AG04450 (cell line): ENCODE measurements at regions not wholly inside any gene's neighbourhood (a gene's known extent, or its start where the extent isn't known, plus 50 kb on each side); places are given as distances from the start of the nearest gene placed in this dataset.
"Not testable (repeated sequence)": the region's sequence is repeated elsewhere in the genome, so short reads cannot be mapped to it uniquely, and the experiment has no call there.

Experiments
- CTCF ChIA-PET: fragments of 300-600, 350-600 bp; formaldehyde crosslinking; extraction: SDS; loops from one replicate; lab custom pipeline; 2022; ENCODE audit warnings: antibody characterized with exemption, inconsistent platforms; lab: Charles Lee
- POLR2A ChIA-PET: fragments of 350-600 bp; formaldehyde crosslinking; extraction: SDS; loops from one replicate; lab custom pipeline; 2021; ENCODE audit warnings: antibody characterized with exemption, inconsistent platforms; lab: Yijun Ruan, JAX
- DNase-seq: peaks from one replicate; pipeline ENCODE4 v3.0.0-alpha.2; 2011; ENCODE audit warnings: low read depth, low spot score
- H3K27ac ChIP-seq: one replicate; pipeline ENCODE4 v1.5.1; 2012; ENCODE audit warnings: low read depth, low read length, control low read depth
- H3K27me3 ChIP-seq: one replicate; pipeline ENCODE4 v1.6.0; 2012; ENCODE audit warnings: low read length; ENCODE audit not compliant: control insufficient read depth, insufficient read depth
- H3K4me3 ChIP-seq: 2 replicates; pipeline ENCODE4 v1.5.1; 2011; ENCODE audit warnings: mild to moderate bottlenecking, low read depth, low read length, control low read depth
- H3K9me3 ChIP-seq: 2 replicates; pipeline ENCODE4 v1.5.1; 2012; ENCODE audit warnings: low read length; ENCODE audit not compliant: control insufficient read depth, insufficient read depth
- TF ChIP-seq, protein P1 (sequence below): IDR thresholded peaks from 2 replicates; pipeline ENCODE4 v1.5.1; 2011; ENCODE audit warnings: low read depth, low read length, control low read depth, inconsistent platforms

DNA sequence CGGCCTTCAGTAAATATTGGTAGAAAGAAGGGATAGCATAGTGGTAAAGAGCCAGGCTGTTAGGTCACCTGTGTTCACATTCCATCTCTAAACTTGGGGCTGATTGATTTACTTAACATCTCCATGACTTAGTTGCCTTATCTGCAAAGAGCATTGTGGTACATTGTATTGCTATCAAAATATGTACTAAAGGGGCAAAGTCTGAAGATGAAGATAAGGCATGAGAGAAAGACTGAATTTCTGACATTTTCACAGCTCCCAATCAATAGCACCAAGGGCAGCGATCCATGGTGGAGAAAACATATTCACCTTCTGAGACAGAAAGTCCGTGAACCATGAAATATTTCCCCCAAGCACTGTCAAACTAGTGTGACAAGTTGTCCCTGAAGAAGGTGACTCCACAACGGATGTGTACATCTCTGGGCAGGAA, 223.3 kb upstream of the STXBP5 start:
- ChIA-PET POLR2A (no interaction called here), CTCF (no interaction called here)
- H3K9me3 ChIP-seq, result no peaks in the 10 kb centered on the region
- H3K27ac ChIP-seq, result no peak overlapping the region
- TF ChIP-seq, protein P1, sequence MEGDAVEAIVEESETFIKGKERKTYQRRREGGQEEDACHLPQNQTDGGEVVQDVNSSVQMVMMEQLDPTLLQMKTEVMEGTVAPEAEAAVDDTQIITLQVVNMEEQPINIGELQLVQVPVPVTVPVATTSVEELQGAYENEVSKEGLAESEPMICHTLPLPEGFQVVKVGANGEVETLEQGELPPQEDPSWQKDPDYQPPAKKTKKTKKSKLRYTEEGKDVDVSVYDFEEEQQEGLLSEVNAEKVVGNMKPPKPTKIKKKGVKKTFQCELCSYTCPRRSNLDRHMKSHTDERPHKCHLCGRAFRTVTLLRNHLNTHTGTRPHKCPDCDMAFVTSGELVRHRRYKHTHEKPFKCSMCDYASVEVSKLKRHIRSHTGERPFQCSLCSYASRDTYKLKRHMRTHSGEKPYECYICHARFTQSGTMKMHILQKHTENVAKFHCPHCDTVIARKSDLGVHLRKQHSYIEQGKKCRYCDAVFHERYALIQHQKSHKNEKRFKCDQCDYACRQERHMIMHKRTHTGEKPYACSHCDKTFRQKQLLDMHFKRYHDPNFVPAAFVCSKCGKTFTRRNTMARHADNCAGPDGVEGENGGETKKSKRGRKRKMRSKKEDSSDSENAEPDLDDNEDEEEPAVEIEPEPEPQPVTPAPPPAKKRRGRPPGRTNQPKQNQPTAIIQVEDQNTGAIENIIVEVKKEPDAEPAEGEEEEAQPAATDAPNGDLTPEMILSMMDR, result no peak
- no peak for DNase-seq
- no peak overlapping the region for H3K4me3 ChIP-seq
- H3K27me3 ChIP-seq, result no peaks in the 10 kb centered on the region

DNA sequence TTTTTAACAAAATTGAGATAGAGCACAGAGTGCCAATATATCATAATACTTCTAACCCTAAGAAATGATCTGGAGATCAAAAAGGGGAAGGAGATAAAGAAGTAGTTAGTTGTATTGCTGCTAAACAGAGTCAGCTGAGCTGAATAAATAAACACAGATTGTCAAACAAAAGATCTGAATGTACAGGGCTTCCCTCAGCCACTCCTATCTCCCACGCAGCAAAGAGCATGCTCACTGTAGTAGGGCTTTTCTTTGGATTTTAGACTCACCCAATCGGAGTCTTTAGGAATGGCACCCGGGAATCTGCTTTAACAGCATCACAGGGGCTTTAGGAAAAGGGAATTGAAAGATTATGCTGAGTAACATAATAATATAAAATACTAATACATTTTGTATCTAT, 222.2 kb upstream of the STXBP5 start:
- POLR2A ChIA-PET, result no interaction called here
- CTCF ChIA-PET, result no interaction called here
- no peak overlapping the region for H3K4me3 ChIP-seq
- no peaks in the 10 kb centered on the region for H3K9me3 ChIP-seq
- TF ChIP-seq, protein P1, result no peak
- no peaks in the 10 kb centered on the region for H3K27me3 ChIP-seq
- no peak for DNase-seq
- no peak overlapping the region for H3K27ac ChIP-seq

DNA sequence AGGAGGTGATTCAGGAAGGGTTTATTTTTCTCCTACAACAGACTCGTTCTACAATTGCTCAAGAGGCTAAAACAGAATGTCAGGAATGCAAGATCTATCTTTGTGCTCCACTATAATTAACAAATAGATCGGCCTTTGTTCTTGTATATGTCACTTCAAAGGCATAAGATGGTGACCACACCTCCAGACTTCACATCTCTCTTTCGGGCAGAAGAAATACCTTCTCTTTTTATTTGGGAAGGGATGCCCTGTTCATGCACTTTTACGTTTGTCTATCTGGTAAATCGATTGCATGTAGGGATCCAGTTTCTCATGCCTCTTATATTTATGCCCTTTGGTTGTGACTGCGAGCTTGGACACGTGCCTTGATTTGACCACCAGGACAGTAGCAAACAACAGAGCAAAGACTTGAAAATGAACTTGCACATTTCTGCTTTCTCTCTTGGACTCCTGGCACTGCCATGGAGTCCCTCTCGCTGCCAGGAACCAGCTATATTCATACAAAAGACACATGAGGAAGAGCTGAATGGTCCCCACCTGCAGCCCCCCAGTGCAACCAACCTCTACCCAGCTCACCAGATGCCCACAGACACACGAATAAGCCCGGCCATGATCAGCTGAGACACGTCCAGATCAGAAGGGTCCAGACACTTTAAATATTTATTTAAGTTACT, 219.8 kb upstream of the STXBP5 start:
- POLR2A ChIA-PET, result no interaction called here
- H3K27ac ChIP-seq, result no peak overlapping the region
- CTCF ChIA-PET, result no interaction called here

DNA sequence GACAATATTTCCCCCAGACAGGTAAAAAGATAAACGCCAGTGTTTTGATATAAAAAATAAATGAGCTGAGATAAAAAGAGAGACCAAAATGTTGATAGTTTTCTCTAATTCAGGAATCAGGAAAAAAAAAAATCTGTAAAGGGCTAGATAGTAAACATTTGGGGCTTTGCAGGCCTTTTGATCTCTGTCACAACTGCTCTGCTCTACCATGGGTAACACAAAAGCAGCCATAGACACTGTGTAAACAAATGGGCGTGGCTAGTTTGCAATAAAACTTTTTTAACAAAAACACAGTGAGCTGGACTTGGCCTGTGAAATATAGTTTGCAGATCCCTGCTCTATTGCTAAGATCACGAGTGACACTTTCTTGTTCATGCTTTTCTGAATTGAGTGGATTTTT, 219.1 kb upstream of the STXBP5 start:
- CTCF ChIA-PET, result no interaction called here

More for the DNA sequence above, 219.8 kb upstream of the STXBP5 start:
- TF ChIP-seq, protein P1, result no peak
- no peaks in the 10 kb centered on the region for H3K9me3 ChIP-seq
- H3K27me3 ChIP-seq, result no peaks in the 10 kb centered on the region
- H3K4me3 ChIP-seq, result no peak overlapping the region
- DNase-seq, result no peak

DNA sequence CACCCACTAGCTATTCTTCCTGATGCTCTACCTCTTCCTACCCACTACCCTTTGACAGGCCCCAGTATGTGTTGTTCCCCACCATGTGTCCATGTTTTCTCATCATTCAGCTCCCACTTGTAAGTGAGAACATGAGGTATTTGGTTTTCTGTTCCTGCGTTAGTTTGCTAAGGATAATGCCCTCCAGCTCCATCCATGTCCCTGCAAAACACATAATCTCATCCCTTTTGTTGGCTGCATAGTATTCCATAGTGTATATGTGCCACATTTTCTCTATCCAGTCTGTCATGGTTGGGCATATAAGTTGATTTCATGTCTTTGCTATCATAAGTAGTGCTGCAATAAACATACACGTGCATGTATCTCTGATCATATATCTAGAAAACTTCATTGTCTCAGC, 218.3 kb upstream of the STXBP5 start:
- Histone ChIP-seq H3K27me3 (no peaks in the 10 kb centered on the region), H3K27ac (no peak overlapping the region), H3K9me3 (no peaks in the 10 kb centered on the region), H3K4me3 (no peak overlapping the region)
- CTCF ChIA-PET, result no interaction called here
- TF ChIP-seq, protein P1, result no peak
- POLR2A ChIA-PET, result no interaction called here
- no peak for DNase-seq

More for the DNA sequence above, 219.1 kb upstream of the STXBP5 start:
- DNase-seq, result no peak
- Histone ChIP-seq H3K27me3 (no peaks in the 10 kb centered on the region), H3K4me3 (no peak overlapping the region), H3K27ac (no peak overlapping the region), H3K9me3 (no peaks in the 10 kb centered on the region)
- POLR2A ChIA-PET, result no interaction called here
- TF ChIP-seq, protein P1, result no peak

DNA sequence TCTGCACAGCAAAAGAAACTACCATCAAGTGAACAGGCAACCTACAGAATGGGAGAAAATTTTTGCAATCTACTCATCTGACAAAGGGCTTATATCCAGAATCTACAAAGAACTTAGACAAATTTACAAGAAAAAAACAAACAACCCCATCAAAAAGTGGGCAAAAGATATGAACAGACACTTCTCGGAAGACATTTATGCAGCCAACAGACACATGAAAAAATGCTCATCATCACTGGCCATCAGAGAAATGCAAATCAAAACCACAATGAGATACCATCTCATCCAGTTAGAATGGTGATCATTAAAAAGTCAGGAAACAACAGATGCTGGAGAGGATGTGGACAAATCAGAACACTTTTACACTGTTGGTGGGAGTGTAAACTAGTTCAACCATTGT, 216.3 kb upstream of the STXBP5 start:
- H3K27ac ChIP-seq, POLR2A ChIA-PET, CTCF ChIA-PET, H3K27me3 ChIP-seq, H3K4me3 ChIP-seq, H3K9me3 ChIP-seq, DNase-seq: not testable (repeated sequence)
